Epithelial cell of esophagus (primary cell): ENCODE measurements at regions not wholly inside any gene's neighbourhood (a gene's known extent, or its start where the extent isn't known, plus 50 kb on each side); places are given as distances from the start of the nearest gene placed in this dataset.

Experiments
- DNase-seq: peaks from one replicate; pipeline ENCODE4 v3.0.0; 2010; ENCODE audit warnings: low read depth
- H3K4me3 ChIP-seq: 2 replicates; pipeline ENCODE4 v1.5.1; 2011; ENCODE audit warnings: mild to moderate bottlenecking, low read length, control low read depth
- TF ChIP-seq, protein P1 (sequence below): IDR thresholded peaks from 2 replicates; pipeline ENCODE4 v1.5.1; 2011; ENCODE audit warnings: low read depth, mild to moderate bottlenecking, low read length, control low read depth, inconsistent platforms; ENCODE audit not compliant: insufficient read depth; ENCODE audit errors: missing control alignments

DNA sequence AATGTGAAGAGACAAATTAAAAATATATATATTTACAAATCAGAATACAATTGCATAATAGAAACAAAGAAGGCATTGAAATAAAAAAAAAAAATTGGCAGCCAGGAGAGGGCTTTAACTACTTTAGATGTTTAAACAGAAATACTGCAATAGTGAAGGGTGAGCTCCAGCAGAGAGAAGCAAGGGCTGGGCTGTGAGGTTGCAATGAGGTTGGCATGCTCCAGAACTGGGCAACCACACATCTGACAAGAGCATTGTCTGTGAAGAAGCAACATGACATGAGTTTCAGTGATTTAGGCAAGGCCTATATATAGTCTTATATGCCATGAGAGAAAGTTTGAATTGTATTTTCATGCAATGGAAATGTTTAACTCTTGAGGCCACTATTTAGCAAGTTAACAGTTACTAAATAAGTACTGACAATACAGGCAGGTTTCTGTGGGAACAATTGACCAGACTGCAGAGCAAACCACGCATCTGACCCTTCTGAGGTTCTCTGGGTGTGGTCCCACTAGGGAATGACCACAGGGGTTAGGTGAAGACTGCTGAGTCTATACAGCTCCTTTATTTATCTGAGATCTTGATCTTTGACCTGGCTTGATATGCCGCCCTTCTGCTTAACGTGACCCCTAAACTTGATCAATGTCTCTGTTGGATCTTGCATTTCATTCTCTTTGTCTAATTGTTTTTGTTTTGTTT is 354.2 kb upstream of the PIK3C3 start:
- DNase-seq, result no peak
- H3K4me3 ChIP-seq, result no peak overlapping the region
- TF ChIP-seq, protein P1, sequence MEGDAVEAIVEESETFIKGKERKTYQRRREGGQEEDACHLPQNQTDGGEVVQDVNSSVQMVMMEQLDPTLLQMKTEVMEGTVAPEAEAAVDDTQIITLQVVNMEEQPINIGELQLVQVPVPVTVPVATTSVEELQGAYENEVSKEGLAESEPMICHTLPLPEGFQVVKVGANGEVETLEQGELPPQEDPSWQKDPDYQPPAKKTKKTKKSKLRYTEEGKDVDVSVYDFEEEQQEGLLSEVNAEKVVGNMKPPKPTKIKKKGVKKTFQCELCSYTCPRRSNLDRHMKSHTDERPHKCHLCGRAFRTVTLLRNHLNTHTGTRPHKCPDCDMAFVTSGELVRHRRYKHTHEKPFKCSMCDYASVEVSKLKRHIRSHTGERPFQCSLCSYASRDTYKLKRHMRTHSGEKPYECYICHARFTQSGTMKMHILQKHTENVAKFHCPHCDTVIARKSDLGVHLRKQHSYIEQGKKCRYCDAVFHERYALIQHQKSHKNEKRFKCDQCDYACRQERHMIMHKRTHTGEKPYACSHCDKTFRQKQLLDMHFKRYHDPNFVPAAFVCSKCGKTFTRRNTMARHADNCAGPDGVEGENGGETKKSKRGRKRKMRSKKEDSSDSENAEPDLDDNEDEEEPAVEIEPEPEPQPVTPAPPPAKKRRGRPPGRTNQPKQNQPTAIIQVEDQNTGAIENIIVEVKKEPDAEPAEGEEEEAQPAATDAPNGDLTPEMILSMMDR, result no peak

DNA sequence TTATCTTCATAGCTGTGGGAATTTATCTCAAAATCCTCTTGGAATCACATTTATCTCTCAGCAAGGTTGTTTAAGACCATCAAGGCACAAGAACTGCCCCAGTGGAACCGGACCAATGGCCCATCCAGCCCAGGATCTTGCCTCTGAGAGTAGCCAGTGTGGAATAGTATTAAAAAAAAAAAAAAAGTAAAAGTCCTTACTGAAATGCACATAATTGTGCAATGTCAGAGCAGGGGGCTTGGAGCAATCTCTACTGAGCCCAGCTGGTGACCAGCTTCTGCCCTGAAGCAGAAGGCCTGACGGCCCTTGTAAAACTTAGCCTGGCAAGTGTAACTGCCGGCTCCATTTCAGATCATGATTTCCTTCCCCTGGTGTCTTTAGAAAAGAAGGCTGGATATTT is 355.6 kb upstream of the PIK3C3 start:
- TF ChIP-seq, protein P1, result no peak
- H3K4me3 ChIP-seq, result no peak overlapping the region
- no peak for DNase-seq

DNA sequence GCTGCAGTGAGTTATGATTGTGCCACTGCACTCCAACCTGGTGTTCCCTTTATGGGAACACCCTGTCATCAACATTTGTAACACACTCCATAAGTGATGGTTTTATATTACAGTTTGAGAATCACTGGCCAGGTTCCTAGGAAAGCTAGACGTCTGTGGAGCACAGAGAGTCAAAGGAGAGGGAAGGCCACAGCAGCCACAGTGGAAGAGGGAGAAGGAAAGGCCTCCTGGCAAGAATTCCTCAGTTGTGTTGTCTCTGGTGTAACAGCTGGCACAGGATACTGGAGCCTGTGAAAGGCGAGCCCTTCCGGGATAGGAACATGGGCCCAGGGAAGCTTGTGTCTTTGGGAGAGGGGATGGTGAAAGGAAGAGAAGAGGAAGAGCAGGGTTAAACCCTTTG is 360.5 kb upstream of the PIK3C3 start:
- H3K4me3 ChIP-seq, result no peak overlapping the region
- TF ChIP-seq, protein P1, result no peak
- no peak for DNase-seq

DNA sequence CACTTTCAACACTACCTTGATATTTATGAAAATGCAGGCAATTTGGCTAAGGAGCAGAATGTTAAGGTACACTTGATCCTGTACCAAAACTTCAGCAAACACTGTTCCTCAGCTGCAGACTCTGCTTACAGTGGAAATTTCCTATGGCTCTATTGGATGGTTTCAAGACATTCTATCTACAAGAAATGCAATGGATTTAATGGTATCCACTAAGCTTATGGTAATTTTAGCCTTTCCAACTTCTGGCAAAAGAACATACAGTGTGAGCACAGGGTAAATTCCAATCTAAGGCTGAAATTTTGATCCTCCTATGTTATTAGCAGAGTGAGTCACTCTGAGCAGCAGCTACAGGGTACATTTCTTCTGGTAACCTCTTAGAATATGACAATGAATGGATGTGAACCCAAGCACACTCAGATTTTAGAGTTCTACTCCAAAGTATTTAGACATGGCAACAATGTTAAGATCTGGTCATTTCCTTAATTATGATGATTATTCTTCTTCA is 361.8 kb upstream of the PIK3C3 start:
- no peak for DNase-seq
- H3K4me3 ChIP-seq, result no peak overlapping the region
- TF ChIP-seq, protein P1, result no peak

DNA sequence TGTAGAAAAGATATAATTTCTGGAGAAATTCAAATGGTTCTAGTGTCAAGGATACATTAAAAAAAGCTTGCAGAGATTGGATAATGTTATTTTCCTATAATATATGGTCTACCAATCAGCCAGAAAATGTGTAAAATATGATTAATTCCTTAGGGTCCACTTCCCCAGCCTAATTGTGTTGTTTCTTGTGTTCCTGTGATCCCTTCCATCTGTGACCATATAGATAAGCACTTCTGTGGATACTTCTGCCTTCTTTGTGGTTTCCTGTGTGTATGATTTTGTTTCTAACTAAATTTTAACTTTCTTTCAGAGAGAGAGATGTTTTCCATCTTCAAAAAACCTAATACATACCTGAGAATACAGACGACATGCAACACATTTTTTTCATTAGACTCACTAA is 367.1 kb upstream of the PIK3C3 start:
- no peak for DNase-seq
- H3K4me3 ChIP-seq, result no peak overlapping the region
- TF ChIP-seq, protein P1, result no peak

DNA sequence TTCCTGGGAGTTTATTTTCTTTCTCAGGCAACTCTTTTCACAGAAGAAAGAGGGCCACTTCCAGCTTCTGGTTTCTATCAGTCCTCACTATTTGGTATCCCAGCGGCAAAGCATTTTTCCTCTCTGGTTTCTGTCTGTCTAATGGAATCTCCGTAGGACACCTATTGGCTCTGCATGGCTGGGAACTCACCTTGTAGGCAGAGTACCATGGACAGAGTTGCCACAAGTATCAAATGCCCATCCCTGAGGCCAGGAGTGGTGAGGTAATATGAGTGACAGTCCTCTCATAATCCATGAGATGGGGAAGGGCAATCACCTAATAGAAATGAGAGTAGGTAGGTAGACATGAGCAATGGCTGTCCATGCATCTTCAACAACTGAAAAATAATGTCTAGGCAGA is 369.5 kb upstream of the PIK3C3 start:
- TF ChIP-seq, protein P1, result no peak
- no peak for DNase-seq
- no peak overlapping the region for H3K4me3 ChIP-seq

DNA sequence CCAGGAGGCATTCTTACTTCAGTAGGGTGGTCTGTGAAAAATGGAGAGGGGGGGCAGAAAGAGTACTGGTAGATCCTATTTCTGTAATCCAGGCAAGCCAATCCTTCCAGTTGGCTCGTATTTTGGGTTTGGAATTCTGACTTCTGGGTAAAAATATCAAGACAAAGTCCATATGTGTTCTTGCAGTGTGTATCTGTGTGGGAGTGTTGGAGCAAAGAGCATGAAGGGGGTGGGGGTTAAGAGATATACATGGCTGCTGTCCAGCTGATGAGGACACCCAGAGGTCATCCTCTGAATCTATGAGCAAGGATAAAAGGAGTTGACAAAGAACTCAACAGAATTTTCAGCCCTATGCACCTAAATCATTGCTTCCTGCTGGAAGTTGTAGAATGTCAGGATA is 375.8 kb upstream of the PIK3C3 start:
- no peak overlapping the region for H3K4me3 ChIP-seq
- TF ChIP-seq, protein P1, result no peak
- DNase-seq, result no peak
